Brain microvascular endothelial cell (primary cell): ENCODE measurements at regions not wholly inside any gene's neighbourhood (a gene's known extent, or its start where the extent isn't known, plus 50 kb on each side); places are given as distances from the start of the nearest gene placed in this dataset.

ENCODE experiments used
- DNase-seq: peaks from one replicate; pipeline ENCODE4 v3.0.0-alpha.2; 2020
- H3K27ac ChIP-seq: fragments of 250-450 bp; sonication (Bioruptor Pico); 2 replicates; pipeline ENCODE4 v1.5.1; 2020; ENCODE audit warnings: mild to moderate bottlenecking, moderate library complexity
- H3K27me3 ChIP-seq: fragments of 250-450 bp; sonication (Bioruptor Pico); replicated peaks from 2 replicates; pipeline ENCODE4 v1.5.1; 2020; ENCODE audit warnings: mild to moderate bottlenecking
- H3K36me3 ChIP-seq: fragments of 250-450 bp; sonication (Bioruptor Pico); replicated peaks from 2 replicates; pipeline ENCODE4 v1.5.1; 2020; ENCODE audit warnings: mild to moderate bottlenecking
- H3K4me3 ChIP-seq: 2 replicates; pipeline ENCODE4 v1.5.1; 2011; ENCODE audit warnings: low read depth, mild to moderate bottlenecking, control low read depth, low read length, moderate library complexity
- CTCF ChIP-seq: IDR thresholded peaks from 2 replicates; pipeline ENCODE4 v1.5.1; 2011; ENCODE audit warnings: low read depth, mild to moderate bottlenecking, moderate library complexity, low read length, control low read depth, inconsistent platforms; ENCODE audit errors: missing control alignments
- in situ Hi-C: cut with HindIII; loops from 2 replicates; pipeline ENCODE4 v1.10.0; 2017; ENCODE audit warnings: low sequenced_read_pairs, low pct_ligation_motif_present

DNA sequence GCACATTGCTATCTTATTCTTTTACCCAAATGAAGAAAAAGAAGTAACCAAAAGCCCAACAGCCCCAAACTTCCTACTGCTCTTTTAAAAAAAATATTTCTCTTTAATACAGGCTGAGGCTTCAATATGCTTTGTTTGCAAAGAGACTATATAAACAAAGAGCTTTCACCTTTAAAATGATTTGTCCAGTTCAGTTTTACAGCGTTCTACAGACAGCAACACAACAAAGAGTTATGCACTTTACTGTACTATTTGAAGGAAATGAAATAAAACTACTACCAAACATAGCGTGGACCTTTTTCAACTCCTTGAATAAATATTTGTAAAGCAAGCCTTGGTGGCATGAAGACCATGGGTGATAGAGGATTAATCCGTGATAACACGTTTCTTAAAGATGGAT is 151.2 kb downstream of the FGF9 start:
- in situ Hi-C loops, result no loop called here
- Histone ChIP-seq H3K36me3 (no peaks in the 10 kb centered on the region), H3K27me3 (no peaks in the 10 kb centered on the region), H3K4me3 (no peak overlapping the region), H3K27ac (no peak overlapping the region)
- no peak for TF ChIP-seq CTCF
- DNase-seq, result no peak

- Histone ChIP-seq H3K27me3 (no peaks in the 10 kb centered on the region), H3K36me3 (no peaks in the 10 kb centered on the region), H3K4me3 (no peak overlapping the region), H3K27ac (no peak overlapping the region)
- no peak for TF ChIP-seq CTCF
- in situ Hi-C loops, result no loop called here
- no peak for DNase-seq
Observed at GRCh38 chr13:21823416-21823815, 152.5 kb downstream of the FGF9 start.

- Histone ChIP-seq H3K36me3 (no peaks in the 10 kb centered on the region), H3K27me3 (no peaks in the 10 kb centered on the region), H3K27ac (no peak overlapping the region), H3K4me3 (no peak overlapping the region)
- no peak for TF ChIP-seq CTCF
- in situ Hi-C loops, result no loop called here
- DNase-seq, result no peak
Observed at GRCh38 chr13:21823949-21824348, 153.1 kb downstream of the FGF9 start.

GRCh38 chr13:21825186-21825585 is 154.3 kb downstream of the FGF9 start:
- Histone ChIP-seq H3K36me3 (no peaks in the 10 kb centered on the region), H3K27me3 (no peaks in the 10 kb centered on the region), H3K27ac (no peak overlapping the region), H3K4me3 (no peak overlapping the region)
- no peak for DNase-seq
- no peak for TF ChIP-seq CTCF
- in situ Hi-C loops, result no loop called here

DNA sequence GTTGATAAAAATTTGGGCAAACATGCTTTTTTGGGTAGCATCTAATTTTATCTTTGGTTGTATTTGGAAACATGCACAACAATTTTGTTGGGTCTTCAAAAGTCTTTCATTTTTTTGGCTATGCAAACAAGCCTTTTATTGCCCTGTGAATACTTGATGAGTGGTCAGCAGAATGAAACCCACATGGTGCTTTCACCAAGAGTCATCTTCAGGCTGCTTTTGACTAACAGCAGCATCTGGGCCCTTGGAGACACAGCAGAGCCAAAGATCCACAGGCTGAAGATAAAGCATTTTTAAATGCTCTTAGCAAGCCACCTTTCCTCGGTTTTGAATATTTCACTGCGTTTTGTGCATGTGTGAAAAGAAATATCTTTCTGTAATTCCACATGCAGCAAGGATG is 154.9 kb downstream of the FGF9 start:
- in situ Hi-C loops, result no loop called here
- no peak overlapping the region for H3K27ac ChIP-seq
- DNase-seq, result no peak
- H3K4me3 ChIP-seq, result no peak overlapping the region
- H3K36me3 ChIP-seq, result no peaks in the 10 kb centered on the region
- no peak for TF ChIP-seq CTCF
- no peaks in the 10 kb centered on the region for H3K27me3 ChIP-seq

- Histone ChIP-seq H3K27me3 (no peaks in the 10 kb centered on the region), H3K4me3 (no peak overlapping the region), H3K27ac (no peak overlapping the region), H3K36me3 (no peaks in the 10 kb centered on the region)
- in situ Hi-C loops, result no loop called here
- no peak for DNase-seq
- TF ChIP-seq CTCF, result no peak
Observed at GRCh38 chr13:21826214-21827015, 155.5 kb downstream of the FGF9 start.
